GM12872 (cell line): ENCODE measurements at regions not wholly inside any gene's neighbourhood (a gene's known extent, or its start where the extent isn't known, plus 50 kb on each side); places are given as distances from the start of the nearest gene placed in this dataset.

Experiments used
- CTCF ChIP-seq: IDR thresholded peaks from 3 replicates; pipeline ENCODE4 v1.5.1; 2011; ENCODE audit warnings: low read depth, mild to moderate bottlenecking, low read length, moderate library complexity; ENCODE audit not compliant: insufficient read depth

- TF ChIP-seq CTCF = no peak
Measured at GRCh38 chr10:33396938-33397337, 62.5 kb upstream of the NRP1 start.

- no peak for TF ChIP-seq CTCF
Measured at GRCh38 chr10:33396279-33396678, 61.8 kb upstream of the NRP1 start.

- TF ChIP-seq CTCF = no peak
Measured at GRCh38 chr10:33395201-33395600, 60.7 kb upstream of the NRP1 start.

GRCh38 chr10:33392706-33393105, 58.2 kb upstream of the NRP1 start:
- no peak for TF ChIP-seq CTCF

- no peak for TF ChIP-seq CTCF
Measured at GRCh38 chr10:33391611-33392465, 57.4 kb upstream of the NRP1 start.

GRCh38 chr10:33390046-33390445, 55.6 kb upstream of the NRP1 start:
- no peak for TF ChIP-seq CTCF

- TF ChIP-seq CTCF = no peak
Measured at GRCh38 chr10:33388785-33389184, 54.3 kb upstream of the NRP1 start.
